ENCODE measurements at regions not wholly inside any gene's neighbourhood (a gene's known extent, or its start where the extent isn't known, plus 50 kb on each side); places are given as distances from the start of the nearest gene placed in this dataset.

DNA sequence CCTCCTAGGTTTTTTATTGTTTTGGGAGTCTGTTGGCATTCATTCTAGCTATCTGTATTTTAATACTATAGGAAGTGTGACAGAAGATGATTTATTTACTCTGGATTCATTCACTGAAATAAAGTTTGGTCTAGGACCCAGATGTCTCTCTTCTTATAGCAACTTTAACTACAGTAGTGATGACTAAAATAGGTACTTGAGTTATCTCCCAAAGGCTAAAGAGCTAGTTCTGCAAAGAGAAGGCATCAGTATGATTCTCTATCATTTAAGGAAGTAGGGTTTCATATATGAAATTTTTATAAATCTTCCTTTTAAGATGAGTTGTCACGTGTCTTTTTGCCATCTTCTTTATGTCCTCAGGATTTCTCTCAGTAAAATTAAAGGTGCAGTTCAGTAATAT lies 507.4 kb downstream of the KCTD12 start:
- TF ChIP-seq POLR2AphosphoS5 (IDR thresholded peaks at IDR 0.05; ENCODE audit: borderline replicate concordance, low read depth, low read length) = no peak
- no peak for TF ChIP-seq EZH2 (IDR thresholded peaks at IDR 0.05)
